Esophagus muscularis mucosa (tissue), 4 donors: ENCODE measurements at regions not wholly inside any gene's neighbourhood (a gene's known extent, or its start where the extent isn't known, plus 50 kb on each side); places are given as distances from the start of the nearest gene placed in this dataset.

Experiments
- DNase-seq: peaks from one replicate; pipeline ENCODE4 v3.0.0-alpha.2; 2017; ENCODE audit errors: extremely low spot score
- H3K27ac ChIP-seq, 4 donors: fragments of 200-600 bp; sonication (generic); replicated peaks in 1 of 4; 1 replicate in 3 of 4; 2 replicates in 1 of 4; pipeline ENCODE4 v1.5.1; 2016 to 2019; ENCODE audit warnings: mild to moderate bottlenecking in 1 of 4
- H3K27me3 ChIP-seq, 4 donors: fragments of 200-600 bp; sonication (generic); one replicate each; pipeline versions ENCODE4 v1.5.1 to v1.6.0; 2016 to 2019
- H3K36me3 ChIP-seq, 4 donors: fragments of 200-600 bp; sonication (generic); one replicate each; pipeline ENCODE4 v1.5.1; 2016 to 2019
- H3K4me1 ChIP-seq, 4 donors: fragments of 200-600 bp; sonication (generic); one replicate each; pipeline ENCODE4 v1.5.1; 2016 to 2019
- H3K4me3 ChIP-seq, 4 donors: fragments of 200-600 bp; sonication (generic); 1 replicate in 2 of 4; 2 replicates in 2 of 4; pipeline ENCODE4 v1.5.1; 2016 to 2019; ENCODE audit warnings: mild to moderate bottlenecking in 4 of 4, moderate library complexity in 1 of 4
- H3K9me3 ChIP-seq, 4 donors: fragments of 200-600 bp; sonication (generic); 1 replicate in 3 of 4; 2 replicates in 1 of 4; pipeline ENCODE4 v1.5.1; 2016 to 2019
- EP300 ChIP-seq: sonication (generic); formaldehyde crosslinking; IDR thresholded peaks from one replicate; pipeline ENCODE4 v1.6.1; 2017; ENCODE audit warnings: antibody characterized with exemption
- POLR2A ChIP-seq: fragments of 450-650 bp; IDR thresholded peaks from one replicate; pipeline ENCODE4 v1.6.1; 2017; ENCODE audit warnings: antibody characterized with exemption, moderate library complexity, mild to moderate bottlenecking, low read depth
- POLR2AphosphoS5 ChIP-seq, 2 donors: sonication (generic); formaldehyde crosslinking; IDR thresholded peaks; one replicate each; pipeline ENCODE4 v1.6.1; 2017; ENCODE audit warnings: antibody characterized with exemption in 2 of 2
- WGBS: methylation state at CpG from one replicate; pipeline ENCODE4 v1.1.5; 2018; 5-methylcytosine and 5-hydroxymethylcytosine counted together
- intact Hi-C: fragments of 100-400 bp; cut with DNase I; formaldehyde crosslinking; loops from one replicate; pipeline ENCODE4 v1.15.1; 2023
- TF ChIP-seq, protein P1 (sequence below), 3 experiments: fragments of 200-600 bp in 2 of 3; fragments of 450-650 bp in 1 of 3; sonication (generic) in 2 of 3; IDR thresholded peaks; one replicate each; pipeline ENCODE4 v1.5.1; 2017 to 2019; ENCODE audit warnings: antibody characterized with exemption in 3 of 3, mild to moderate bottlenecking in 2 of 3, moderate library complexity in 1 of 3

DNA sequence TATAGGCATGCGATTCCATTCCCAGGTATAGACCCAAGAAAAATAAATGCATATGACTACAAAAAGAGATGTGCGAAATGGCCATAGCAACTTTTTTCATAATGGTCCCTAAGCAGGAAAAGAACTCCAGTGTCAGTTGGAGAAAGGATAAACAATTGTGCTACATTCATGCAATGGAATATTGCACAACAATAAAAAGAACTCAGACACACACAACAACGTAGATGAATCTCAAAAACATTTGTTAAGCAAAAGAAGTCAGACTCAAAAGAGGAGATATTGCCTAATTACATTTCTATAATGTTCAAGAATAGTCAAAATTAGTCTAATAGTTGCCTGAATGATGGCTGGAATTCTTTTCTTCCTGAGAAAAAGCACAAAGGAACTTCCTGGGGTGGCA, 141.1 kb upstream of the GLI3 start:
- 84% methylated on average over 3 of the region's 3 CpGs for WGBS
- no peak for TF ChIP-seq EP300
- TF ChIP-seq POLR2AphosphoS5 (IDR thresholded peaks at IDR 0.05), result no peak
- no peak for TF ChIP-seq POLR2A
- TF ChIP-seq, protein P1, sequence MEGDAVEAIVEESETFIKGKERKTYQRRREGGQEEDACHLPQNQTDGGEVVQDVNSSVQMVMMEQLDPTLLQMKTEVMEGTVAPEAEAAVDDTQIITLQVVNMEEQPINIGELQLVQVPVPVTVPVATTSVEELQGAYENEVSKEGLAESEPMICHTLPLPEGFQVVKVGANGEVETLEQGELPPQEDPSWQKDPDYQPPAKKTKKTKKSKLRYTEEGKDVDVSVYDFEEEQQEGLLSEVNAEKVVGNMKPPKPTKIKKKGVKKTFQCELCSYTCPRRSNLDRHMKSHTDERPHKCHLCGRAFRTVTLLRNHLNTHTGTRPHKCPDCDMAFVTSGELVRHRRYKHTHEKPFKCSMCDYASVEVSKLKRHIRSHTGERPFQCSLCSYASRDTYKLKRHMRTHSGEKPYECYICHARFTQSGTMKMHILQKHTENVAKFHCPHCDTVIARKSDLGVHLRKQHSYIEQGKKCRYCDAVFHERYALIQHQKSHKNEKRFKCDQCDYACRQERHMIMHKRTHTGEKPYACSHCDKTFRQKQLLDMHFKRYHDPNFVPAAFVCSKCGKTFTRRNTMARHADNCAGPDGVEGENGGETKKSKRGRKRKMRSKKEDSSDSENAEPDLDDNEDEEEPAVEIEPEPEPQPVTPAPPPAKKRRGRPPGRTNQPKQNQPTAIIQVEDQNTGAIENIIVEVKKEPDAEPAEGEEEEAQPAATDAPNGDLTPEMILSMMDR (IDR thresholded peaks at IDR 0.05), result no peak
- intact Hi-C loops, result no loop called here

DNA sequence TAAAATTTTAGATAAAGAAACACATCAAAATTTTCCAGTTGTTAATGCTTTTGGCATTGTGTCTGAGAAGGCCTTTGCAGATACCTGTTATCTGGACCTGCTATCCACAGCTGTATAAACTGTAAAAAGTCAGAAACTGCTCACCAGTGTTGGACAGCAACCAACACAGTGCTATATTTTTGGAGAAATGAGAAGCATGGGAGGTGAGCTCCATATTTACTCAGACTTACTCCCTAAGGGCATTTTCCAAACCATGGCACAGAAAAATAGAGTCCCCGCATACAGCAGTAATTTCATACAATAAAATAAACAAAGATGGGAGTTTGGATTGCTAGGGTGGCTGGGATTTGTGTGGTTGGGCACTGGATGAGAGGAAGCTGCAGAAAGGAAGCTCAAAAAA, 136.3 kb upstream of the GLI3 start:
- Histone ChIP-seq H3K36me3 (no peaks in the 10 kb centered on the region), H3K27me3 (no peaks in the 10 kb centered on the region), H3K9me3 (peaks cover 0 to under 1% (median 0%) of the 10 kb centered on the region in 4 donors), H3K4me1 (peaks cover 0 to 4% (median 0%) of the 10 kb centered on the region in 4 donors), H3K27ac (no peak overlapping the region), H3K4me3 (no peak overlapping the region)
- 72% methylated on average over 1 of the region's 1 CpG for WGBS
- intact Hi-C loops, result no loop called here
- DNase-seq, result no peak
- no peak for TF ChIP-seq POLR2A

More for the DNA sequence above, 141.1 kb upstream of the GLI3 start:
- Histone ChIP-seq H3K4me1 (no peaks in the 10 kb centered on the region), H3K9me3 (no peaks in the 10 kb centered on the region), H3K36me3 (no peaks in the 10 kb centered on the region), H3K4me3 (no peak overlapping the region), H3K27ac (no peak overlapping the region), H3K27me3 (no peaks in the 10 kb centered on the region)
- no peak for DNase-seq

DNA sequence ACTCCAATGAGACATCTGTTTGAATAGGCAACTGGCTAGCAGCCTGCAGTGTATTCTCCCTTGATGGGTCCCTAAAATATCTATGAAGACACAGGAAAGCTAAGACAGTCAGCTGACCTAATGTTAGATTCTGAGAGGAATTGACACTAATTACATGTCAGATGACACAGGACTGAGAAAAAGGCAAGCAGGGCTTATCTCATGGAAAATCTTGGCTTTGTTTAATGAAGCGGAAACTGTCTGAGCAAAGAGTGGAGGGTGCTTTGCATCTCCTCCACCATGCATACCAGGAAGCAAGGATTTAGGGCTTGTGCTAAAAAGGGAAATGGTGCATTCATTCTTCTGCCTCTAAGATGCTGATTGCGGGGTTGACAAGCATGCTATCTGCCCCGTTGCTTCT, 135.5 kb upstream of the GLI3 start:
- H3K27me3 ChIP-seq, result no peaks in the 10 kb centered on the region
- intact Hi-C loops, result no loop called here
- TF ChIP-seq POLR2A (no peak), POLR2AphosphoS5 (IDR thresholded peaks at IDR 0.05) (no peak), EP300 (no peak)
- TF ChIP-seq, protein P1 (IDR thresholded peaks at IDR 0.05), result no peak
- 74% methylated on average over 3 of the region's 3 CpGs for WGBS
- H3K9me3 ChIP-seq, result peaks cover 0 to 7% (median 2%) of the 10 kb centered on the region in 4 donors
- H3K27ac ChIP-seq, result no peak overlapping the region
- H3K4me1 ChIP-seq, result peaks cover 0 to 4% (median 0%) of the 10 kb centered on the region in 4 donors
- H3K4me3 ChIP-seq, result no peak overlapping the region
- no peaks in the 10 kb centered on the region for H3K36me3 ChIP-seq
- DNase-seq, result no peak

DNA sequence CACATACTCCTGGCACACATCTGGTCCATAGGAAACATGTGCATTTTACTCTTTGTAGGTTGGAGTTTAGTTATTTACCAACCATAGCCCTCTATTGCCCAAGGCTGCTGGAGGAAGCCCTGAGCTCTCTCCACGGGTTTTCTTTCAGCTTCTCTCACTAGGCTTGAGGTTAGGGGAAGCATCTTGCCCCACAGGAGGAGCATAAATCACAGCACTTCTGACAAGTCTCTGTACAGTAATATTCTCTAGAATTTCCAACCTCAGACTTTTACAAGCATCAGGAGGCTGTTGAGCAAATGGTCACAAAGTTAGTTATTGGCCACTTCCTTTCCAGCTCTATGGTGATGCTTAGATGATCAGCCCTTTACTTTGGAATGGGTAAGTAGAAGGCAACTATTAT, 122.9 kb upstream of the GLI3 start:
- peaks cover 0 to 4% (median 0%) of the 10 kb centered on the region in 4 donors for H3K9me3 ChIP-seq
- DNase-seq, result no peak
- intact Hi-C loops, result no loop called here
- H3K27ac ChIP-seq, result no peak overlapping the region
- WGBS, result 67% methylated on average over 1 of the region's 1 CpG
- H3K4me3 ChIP-seq, result no peak overlapping the region
- TF ChIP-seq EP300 (no peak), POLR2AphosphoS5 (IDR thresholded peaks at IDR 0.05) (no peak), POLR2A (no peak)
- TF ChIP-seq, protein P1 (IDR thresholded peaks at IDR 0.05), result no peak
- no peaks in the 10 kb centered on the region for H3K36me3 ChIP-seq
- no peaks in the 10 kb centered on the region for H3K27me3 ChIP-seq
- no peaks in the 10 kb centered on the region for H3K4me1 ChIP-seq

DNA sequence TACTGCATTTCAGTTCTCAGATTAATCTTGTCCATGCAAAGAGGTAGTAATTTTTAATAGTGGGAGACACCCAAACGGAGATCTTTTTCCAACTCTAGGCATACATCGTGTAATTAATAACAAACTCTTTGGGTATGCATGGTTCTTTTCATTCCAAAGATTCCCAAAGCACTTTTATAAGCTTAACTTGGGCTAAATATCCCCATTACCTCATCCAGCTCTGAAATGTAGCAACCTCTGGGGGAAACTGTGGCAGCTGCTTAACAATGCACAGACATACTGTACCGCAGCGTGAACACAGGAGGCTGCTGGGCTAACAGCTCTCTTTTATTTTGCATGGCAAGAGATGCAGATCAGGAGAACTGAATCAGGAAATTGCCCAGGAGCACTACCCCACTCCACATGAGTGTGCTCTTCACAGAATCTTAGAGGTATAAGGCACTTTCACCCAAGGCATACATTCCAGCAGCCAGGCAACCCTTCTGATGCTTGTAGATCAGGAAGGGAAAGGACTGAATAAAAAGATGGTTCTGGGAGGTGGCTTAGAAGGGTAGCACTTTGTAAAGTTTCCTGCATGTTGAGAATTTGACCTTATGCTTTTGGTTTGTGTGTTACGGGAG, 114.4 kb upstream of the GLI3 start:
- intact Hi-C loops, result no loop called here
- H3K4me1 ChIP-seq, result peaks cover 0 to 35% (median 23%) of the 10 kb centered on the region in 4 donors
- no peaks in the 10 kb centered on the region for H3K27me3 ChIP-seq
- WGBS, result 71% methylated on average over 5 of the region's 5 CpGs
- H3K9me3 ChIP-seq, result no peaks in the 10 kb centered on the region
- TF ChIP-seq POLR2AphosphoS5 (IDR thresholded peaks at IDR 0.05) (no peak), EP300 (no peak), POLR2A (no peak)
- TF ChIP-seq, protein P1 (IDR thresholded peaks at IDR 0.05), result no peak
- H3K4me3 ChIP-seq, result no peak overlapping the region
- no peak for DNase-seq
- H3K27ac ChIP-seq, result no peak overlapping the region
- H3K36me3 ChIP-seq, result no peaks in the 10 kb centered on the region
